Activated T-helper 1 cell treated with anti-CD3 and anti-CD28 coated beads, Interleukin-12 subunit alpha, Interleukin-12 subunit beta, Interleukin-2, Interleukin-4 antibody, amounts not matched to agents 30 ng/mL and 10 ng/mL and 1 ng/mL, durations not matched to agents 14 hours and 24 hours and 36 hours (primary cell): ENCODE measurements at regions not wholly inside any gene's neighbourhood (a gene's known extent, or its start where the extent isn't known, plus 50 kb on each side); places are given as distances from the start of the nearest gene placed in this dataset.

Experiments used
- DNase-seq: peaks from one replicate; pipeline ENCODE4 v3.0.0; 2021; ENCODE audit warnings: low spot score
- H3K27ac Mint-ChIP-seq: one replicate; pipeline ENCODE4 v1.8.0; 2021; ENCODE audit warnings: mild to moderate bottlenecking, mixed read lengths
- H3K27me3 Mint-ChIP-seq: one replicate; pipeline ENCODE4 v1.8.0; 2022; ENCODE audit warnings: mild to moderate bottlenecking, moderate library complexity, mixed read lengths; ENCODE audit not compliant: insufficient read depth
- H3K36me3 Mint-ChIP-seq: one replicate; pipeline ENCODE4 v1.8.0; 2021; ENCODE audit warnings: low read depth, mixed read lengths
- H3K4me1 Mint-ChIP-seq: one replicate; pipeline ENCODE4 v1.8.0; 2021; ENCODE audit warnings: low read depth, mixed read lengths
- H3K4me3 Mint-ChIP-seq: one replicate; pipeline ENCODE4 v1.8.0; 2021; ENCODE audit warnings: mild to moderate bottlenecking, moderate library complexity, mixed read lengths
- H3K9me3 Mint-ChIP-seq: one replicate; pipeline ENCODE4 v1.8.0; 2021; ENCODE audit warnings: mixed read lengths
- intact Hi-C: fragments of 100-400 bp; cut with micrococcal nuclease; formaldehyde crosslinking; loops from one replicate; pipeline ENCODE4 v1.15.1; 2024

DNA sequence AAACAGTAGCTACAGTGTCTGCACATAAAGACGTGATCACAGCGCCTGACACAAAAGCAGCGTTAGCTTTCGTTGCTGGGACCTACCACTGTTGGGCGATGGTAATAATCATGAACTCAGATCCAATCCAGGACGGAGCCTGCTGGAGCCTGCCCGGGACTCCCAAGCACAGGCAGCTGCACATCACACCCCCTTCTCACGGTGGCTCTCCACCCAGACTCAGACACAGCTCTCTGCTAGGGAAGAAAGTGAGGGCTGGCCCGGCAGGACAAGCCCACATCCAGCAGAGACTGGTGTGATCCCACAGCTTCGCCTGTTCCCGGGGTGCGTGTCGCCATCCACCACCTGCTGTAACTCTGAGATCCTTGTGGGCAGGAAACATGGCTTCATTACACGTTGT is 49.9 kb upstream of the FOXN3 start:
- Mint-ChIP-seq H3K36me3 (peaks cover 18% of the 10 kb centered on the region), H3K27ac (no peak overlapping the region), H3K27me3 (no peaks in the 10 kb centered on the region), H3K4me1 (peaks cover 24% of the 10 kb centered on the region), H3K9me3 (peaks cover 6% of the 10 kb centered on the region), H3K4me3 (no peak overlapping the region)
- intact Hi-C loops = loop anchor here (2.0 kb wide), 1 partner anchor 22 kb away; no protein-coding TSS in a partner anchor
- no peak for DNase-seq
